H9 (cell line): ENCODE measurements at regions not wholly inside any gene's neighbourhood (a gene's known extent, or its start where the extent isn't known, plus 50 kb on each side); places are given as distances from the start of the nearest gene placed in this dataset.

ENCODE experiments used
- DNase-seq: peaks from one replicate; pipeline ENCODE4 v3.0.0-alpha.2; 2017
- H2AFZ ChIP-seq: one replicate; pipeline ENCODE4 v1.6.1; 2013; ENCODE audit warnings: mild to moderate bottlenecking, low read length, control low read depth, moderate library complexity
- H2AK5ac ChIP-seq: 2 replicates; pipeline ENCODE4 v1.6.1; 2013; ENCODE audit warnings: low read length, control low read depth, mixed read lengths; ENCODE audit not compliant: insufficient read length
- H2BK120ac ChIP-seq: one replicate; pipeline ENCODE4 v1.6.1; 2013; ENCODE audit warnings: low read depth, mild to moderate bottlenecking, low read length, control low read depth, inconsistent platforms; ENCODE audit not compliant: poor library complexity, severe bottlenecking
- H2BK12ac ChIP-seq: 2 replicates; pipeline ENCODE4 v1.6.1; 2013; ENCODE audit warnings: low read length, control low read depth, mixed read lengths, low read depth; ENCODE audit not compliant: insufficient read length
- H2BK15ac ChIP-seq: 2 replicates; pipeline ENCODE4 v1.6.1; 2013; ENCODE audit warnings: low read depth, low read length, control low read depth
- H2BK20ac ChIP-seq: one replicate; pipeline ENCODE4 v1.6.1; 2013; ENCODE audit warnings: low read depth, mild to moderate bottlenecking, low read length, control low read depth, inconsistent platforms; ENCODE audit not compliant: poor library complexity, severe bottlenecking
- H2BK5ac ChIP-seq: 2 replicates; pipeline ENCODE4 v1.6.1; 2013; ENCODE audit warnings: low read length, control low read depth, mixed read lengths; ENCODE audit not compliant: insufficient read length
- H3K14ac ChIP-seq: 2 replicates; pipeline ENCODE4 v1.6.1; 2013; ENCODE audit warnings: low read length, control low read depth; ENCODE audit not compliant: insufficient read depth
- H3K18ac ChIP-seq: 2 replicates; pipeline ENCODE4 v1.6.1; 2013; ENCODE audit warnings: low read depth, mild to moderate bottlenecking, mixed read lengths, low read length, control low read depth; ENCODE audit not compliant: insufficient read length
- H3K23ac ChIP-seq: 2 replicates; pipeline ENCODE4 v1.6.1; 2013; ENCODE audit warnings: low read length, control low read depth, mixed read lengths, low read depth; ENCODE audit not compliant: insufficient read length
- H3K23me2 ChIP-seq: 2 replicates; pipeline ENCODE4 v1.6.1; 2013; ENCODE audit warnings: low read depth, mild to moderate bottlenecking, mixed read lengths, low read length, control low read depth; ENCODE audit not compliant: insufficient read length, poor library complexity, severe bottlenecking
- H3K27ac ChIP-seq: 2 replicates; pipeline ENCODE4 v1.5.1; 2013; ENCODE audit warnings: low read length, control low read depth, mixed read lengths, low read depth; ENCODE audit not compliant: insufficient read length
- H3K27me3 ChIP-seq: 2 replicates; pipeline ENCODE4 v1.6.1; 2013; ENCODE audit warnings: low read length, control low read depth, inconsistent platforms; ENCODE audit not compliant: insufficient read depth
- H3K4ac ChIP-seq: 2 replicates; pipeline ENCODE4 v1.6.1; 2013; ENCODE audit warnings: low read depth, mild to moderate bottlenecking, control low read depth, inconsistent platforms, low read length, moderate library complexity
- H3K4me1 ChIP-seq: 2 replicates; pipeline ENCODE4 v1.6.1; 2013; ENCODE audit warnings: low read length, control low read depth, inconsistent platforms; ENCODE audit not compliant: insufficient read depth
- H3K4me2 ChIP-seq: 2 replicates; pipeline ENCODE4 v1.6.1; 2013; ENCODE audit warnings: low read length, control low read depth, mixed read lengths; ENCODE audit not compliant: insufficient read length, insufficient read depth
- H3K56ac ChIP-seq: 2 replicates; pipeline ENCODE4 v1.6.1; 2013; ENCODE audit warnings: low read depth, mild to moderate bottlenecking, mixed read lengths, low read length, control low read depth; ENCODE audit not compliant: insufficient read length
- H3K79me1 ChIP-seq: 2 replicates; pipeline ENCODE4 v1.6.1; 2013; ENCODE audit warnings: low read depth, mild to moderate bottlenecking, moderate library complexity, low read length, control low read depth, inconsistent platforms; ENCODE audit not compliant: insufficient read depth, poor library complexity, severe bottlenecking
- H3K79me2 ChIP-seq: 2 replicates; pipeline ENCODE4 v1.6.1; 2013; ENCODE audit warnings: low read length, control low read depth, inconsistent platforms; ENCODE audit not compliant: insufficient read depth
- H3K9ac ChIP-seq: 2 replicates; pipeline ENCODE4 v1.6.1; 2013; ENCODE audit warnings: low read length, control low read depth, mixed read lengths; ENCODE audit not compliant: insufficient read length; ENCODE audit errors: extremely low read depth
- H3K9me3 ChIP-seq: one replicate; pipeline ENCODE4 v1.6.1; 2013; ENCODE audit warnings: low read depth, low read length, inconsistent platforms; ENCODE audit not compliant: control insufficient read depth
- H3T11ph ChIP-seq: one replicate; pipeline ENCODE4 v1.6.1; 2013; ENCODE audit warnings: mild to moderate bottlenecking, low read length, control low read depth, inconsistent platforms
- H4K20me1 ChIP-seq: one replicate; pipeline ENCODE4 v1.6.1; 2013; ENCODE audit not compliant: control insufficient read depth, insufficient read length, insufficient read depth
- H4K5ac ChIP-seq: 2 replicates; pipeline ENCODE4 v1.6.1; 2013; ENCODE audit warnings: low read depth, mild to moderate bottlenecking, mixed read lengths, low read length, control low read depth; ENCODE audit not compliant: insufficient read length
- H4K8ac ChIP-seq: replicated peaks from 2 replicates; pipeline ENCODE4 v1.6.1; 2013; ENCODE audit warnings: low read length, control low read depth, mixed read lengths, low read depth; ENCODE audit not compliant: insufficient read length
- H4K91ac ChIP-seq: 2 replicates; pipeline ENCODE4 v1.6.1; 2013; ENCODE audit warnings: low read depth, mild to moderate bottlenecking, moderate library complexity, mixed read lengths, low read length, control low read depth; ENCODE audit not compliant: insufficient read length
- H3K27ac Mint-ChIP-seq, 3 experiments: 2 replicates in 2 of 3; 3 replicates in 1 of 3; pipeline ENCODE4 v1.8.0; 2020 to 2021; ENCODE audit warnings: mixed read lengths in 3 of 3, mild to moderate bottlenecking in 1 of 3, moderate library complexity in 1 of 3
- H3K27me3 Mint-ChIP-seq: 2 replicates; pipeline ENCODE4 v1.8.0; 2021; ENCODE audit warnings: low read depth, mild to moderate bottlenecking, moderate library complexity, mixed read lengths
- H3K36me3 Mint-ChIP-seq, 3 experiments: 2 replicates in 2 of 3; 3 replicates in 1 of 3; pipeline ENCODE4 v1.8.0; 2020 to 2021; ENCODE audit warnings: low read depth in 3 of 3, mixed read lengths in 3 of 3; ENCODE audit not compliant: insufficient read depth in 1 of 3
- H3K4me1 Mint-ChIP-seq, 2 experiments: 2 replicates each; pipeline ENCODE4 v1.8.0; 2020; ENCODE audit warnings: mixed read lengths in 2 of 2
- H3K4me3 Mint-ChIP-seq, 2 experiments: 2 replicates in 1 of 2; 3 replicates in 1 of 2; pipeline ENCODE4 v1.8.0; 2020 to 2021; ENCODE audit warnings: mild to moderate bottlenecking in 2 of 2, mixed read lengths in 2 of 2, moderate library complexity in 1 of 2
- H3K9me3 Mint-ChIP-seq, 2 experiments: 2 replicates in 1 of 2; 3 replicates in 1 of 2; pipeline ENCODE4 v1.8.0; 2020; ENCODE audit warnings: mild to moderate bottlenecking in 2 of 2, mixed read lengths in 2 of 2, moderate library complexity in 1 of 2
- WGBS: extraction: QIAGEN DNeasy Blood & Tissue Kit; methylation state at CpG from one replicate; pipeline ENCODE4 v1.1.7; 2013; ENCODE audit warnings: missing lambda C conversion rate, low lambda C conversion rate, mixed read lengths; ENCODE audit not compliant: insufficient read length; ENCODE audit errors: extremely low coverage; 5-methylcytosine and 5-hydroxymethylcytosine counted together
- TF ChIP-seq, protein P1 (sequence below): fragments of 200-600 bp; sonication (generic); conservative IDR thresholded peaks from 3 replicates; pipeline ENCODE4 v1.8.0; 2021; ENCODE audit warnings: antibody characterized with exemption, mild to moderate bottlenecking

DNA sequence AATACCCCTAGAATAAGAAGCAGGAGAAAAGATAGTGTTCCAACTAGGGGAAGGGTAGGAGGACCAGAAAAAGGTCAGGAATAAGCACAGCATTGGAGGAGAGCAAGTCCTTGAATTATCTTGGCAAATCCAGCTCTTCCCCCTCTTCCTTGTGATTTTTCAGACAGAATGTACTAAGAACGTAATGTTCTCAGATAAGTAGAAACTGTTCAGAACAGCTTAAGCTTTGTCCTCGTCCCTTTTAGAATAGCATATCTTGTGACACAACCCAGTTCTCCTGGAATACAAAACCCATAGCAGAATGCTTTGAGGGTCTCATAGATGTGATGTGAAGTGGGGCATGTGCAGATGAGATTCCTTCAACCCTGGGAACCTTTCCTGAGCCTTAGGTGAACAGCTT, 97.4 kb downstream of the EMB start:
- no peak overlapping the region for H3K9ac ChIP-seq
- no peak overlapping the region for H2AFZ ChIP-seq
- H4K5ac ChIP-seq: no peak overlapping the region
- no peaks in the 10 kb centered on the region for H3K4me1 ChIP-seq
- H3K18ac ChIP-seq: no peak overlapping the region
- H2BK20ac ChIP-seq: no peak overlapping the region
- no peak for DNase-seq
- H3K14ac ChIP-seq: no peak overlapping the region
- Mint-ChIP-seq H3K27me3 (no peaks in the 10 kb centered on the region; the same call in 1 of the 2 replicates), H3K9me3 (peaks cover 79 to 85% of the 10 kb centered on the region in 2 experiments), H3K4me1 (no peaks in the 10 kb centered on the region), H3K27ac (no peak overlapping the region), H3K4me3 (no peak overlapping the region), H3K36me3 (peaks cover 0 to 5% (median 0%) of the 10 kb centered on the region in 3 experiments; a peak in 4 of 7 replicates)
- no peak overlapping the region for H2AK5ac ChIP-seq
- no peak overlapping the region for H3K4ac ChIP-seq
- no peak overlapping the region for H3K56ac ChIP-seq
- no peak overlapping the region for H3K4me2 ChIP-seq
- no peaks in the 10 kb centered on the region for H4K20me1 ChIP-seq
- no peak overlapping the region for H2BK15ac ChIP-seq
- H3T11ph ChIP-seq: no peak overlapping the region
- H3K27me3 ChIP-seq: no peaks in the 10 kb centered on the region
- WGBS: no CpG with 5 or more reads among the region's 2 CpGs
- no peak overlapping the region for H2BK12ac ChIP-seq
- no peak overlapping the region for H4K91ac ChIP-seq
- H3K23me2 ChIP-seq: no peaks in the 10 kb centered on the region
- no peaks in the 10 kb centered on the region for H3K79me1 ChIP-seq
- H4K8ac ChIP-seq: no peak overlapping the region
- H3K27ac ChIP-seq: no peak overlapping the region
- H3K79me2 ChIP-seq: no peaks in the 10 kb centered on the region
- H3K9me3 ChIP-seq: peaks cover 28% of the 10 kb centered on the region
- H2BK120ac ChIP-seq: no peak overlapping the region
- TF ChIP-seq, protein P1, sequence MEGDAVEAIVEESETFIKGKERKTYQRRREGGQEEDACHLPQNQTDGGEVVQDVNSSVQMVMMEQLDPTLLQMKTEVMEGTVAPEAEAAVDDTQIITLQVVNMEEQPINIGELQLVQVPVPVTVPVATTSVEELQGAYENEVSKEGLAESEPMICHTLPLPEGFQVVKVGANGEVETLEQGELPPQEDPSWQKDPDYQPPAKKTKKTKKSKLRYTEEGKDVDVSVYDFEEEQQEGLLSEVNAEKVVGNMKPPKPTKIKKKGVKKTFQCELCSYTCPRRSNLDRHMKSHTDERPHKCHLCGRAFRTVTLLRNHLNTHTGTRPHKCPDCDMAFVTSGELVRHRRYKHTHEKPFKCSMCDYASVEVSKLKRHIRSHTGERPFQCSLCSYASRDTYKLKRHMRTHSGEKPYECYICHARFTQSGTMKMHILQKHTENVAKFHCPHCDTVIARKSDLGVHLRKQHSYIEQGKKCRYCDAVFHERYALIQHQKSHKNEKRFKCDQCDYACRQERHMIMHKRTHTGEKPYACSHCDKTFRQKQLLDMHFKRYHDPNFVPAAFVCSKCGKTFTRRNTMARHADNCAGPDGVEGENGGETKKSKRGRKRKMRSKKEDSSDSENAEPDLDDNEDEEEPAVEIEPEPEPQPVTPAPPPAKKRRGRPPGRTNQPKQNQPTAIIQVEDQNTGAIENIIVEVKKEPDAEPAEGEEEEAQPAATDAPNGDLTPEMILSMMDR: no peak
- H2BK5ac ChIP-seq: no peak overlapping the region
- no peak overlapping the region for H3K23ac ChIP-seq
